A549 (cell line): ENCODE measurements at regions not wholly inside any gene's neighbourhood (a gene's known extent, or its start where the extent isn't known, plus 50 kb on each side); places are given as distances from the start of the nearest gene placed in this dataset.

Experiments used
- EP300 ChIP-seq, 2 experiments: fragments of >200 bp; sonication (Bioruptor Twin); formaldehyde crosslinking; IDR thresholded peaks; 2 replicates in 1 of 2; 3 replicates in 1 of 2; pipeline ENCODE4 v1.6.1; 2016 to 2017
- KDM1A ChIP-seq: fragments of 200-600 bp; sonication (generic); IDR thresholded peaks from 2 replicates; pipeline ENCODE4 v1.6.1; 2016; ENCODE audit warnings: low read depth, mild to moderate bottlenecking
- NFE2L2 ChIP-seq: fragments of 150-350 bp; conservative IDR thresholded peaks from 2 replicates; pipeline ENCODE4 v1.6.1; 2014; ENCODE audit warnings: low read length
- POLR2A ChIP-seq: IDR thresholded peaks from 2 replicates; pipeline ENCODE4 v1.6.1; 2012; ENCODE audit warnings: mild to moderate bottlenecking, low read length
- POLR2AphosphoS2 ChIP-seq: conservative IDR thresholded peaks from 2 replicates; pipeline ENCODE4 v1.6.1; 2012; ENCODE audit warnings: low read length, improper control_type of control experiment, inconsistent platforms
- RAD21 ChIP-seq, 2 experiments: fragments of >200 bp in 1 of 2; sonication (Bioruptor Twin) in 1 of 2; formaldehyde crosslinking in 1 of 2; IDR thresholded peaks in 1 of 2; conservative IDR thresholded peaks in 1 of 2; 2 replicates in 1 of 2; 3 replicates in 1 of 2; pipeline ENCODE4 v1.6.1; 2012 to 2018; ENCODE audit warnings: inconsistent platforms in 1 of 2
- RFX5 ChIP-seq: fragments of 450-650 bp; IDR thresholded peaks from 2 replicates; pipeline ENCODE4 v1.7.1; 2014; ENCODE audit warnings: antibody characterized with exemption, mild to moderate bottlenecking, moderate library complexity
- ZSCAN20 ChIP-seq: fragments of 250-450 bp; sonication (Bioruptor Pico); IDR thresholded peaks from 2 replicates; pipeline ENCODE4 v1.8.0; 2022; ENCODE audit warnings: mild to moderate bottlenecking, moderate library complexity
- TF ChIP-seq, protein P1 (sequence below): IDR thresholded peaks from 2 replicates; pipeline ENCODE4 v1.6.1; 2012
- TF ChIP-seq, protein P2 (sequence below): fragments of 250-450 bp; sonication (Bioruptor Pico); IDR thresholded peaks from 2 replicates; pipeline ENCODE4 v1.5.0; 2021; ENCODE audit warnings: mild to moderate bottlenecking, moderate library complexity, borderline replicate concordance
- TF ChIP-seq, protein P3 (sequence below): fragments of >200 bp; sonication (Bioruptor Twin); formaldehyde crosslinking; IDR thresholded peaks from 3 replicates; pipeline ENCODE4 v1.5.1; 2016

DNA sequence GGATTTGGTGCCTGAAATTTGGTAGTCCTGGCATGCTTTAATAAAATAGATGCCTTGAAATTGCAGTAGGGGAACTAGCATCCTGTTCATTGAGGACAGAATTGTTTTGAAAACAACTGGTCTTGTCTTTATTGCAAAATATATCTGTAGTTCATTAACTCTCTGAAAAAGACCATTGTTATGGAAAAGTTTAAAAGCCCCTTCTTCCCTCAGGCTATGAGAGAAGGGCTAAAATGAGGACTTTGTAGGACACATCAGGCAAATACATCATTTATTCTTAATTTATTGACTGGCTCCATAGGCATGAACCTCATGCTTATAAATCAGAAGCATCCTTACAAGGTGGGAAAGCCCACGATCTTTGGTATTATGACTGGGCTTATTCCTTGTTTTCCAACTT lies 221.0 kb upstream of the CBLB start:
- no peak for TF ChIP-seq NFE2L2
- TF ChIP-seq, protein P1, sequence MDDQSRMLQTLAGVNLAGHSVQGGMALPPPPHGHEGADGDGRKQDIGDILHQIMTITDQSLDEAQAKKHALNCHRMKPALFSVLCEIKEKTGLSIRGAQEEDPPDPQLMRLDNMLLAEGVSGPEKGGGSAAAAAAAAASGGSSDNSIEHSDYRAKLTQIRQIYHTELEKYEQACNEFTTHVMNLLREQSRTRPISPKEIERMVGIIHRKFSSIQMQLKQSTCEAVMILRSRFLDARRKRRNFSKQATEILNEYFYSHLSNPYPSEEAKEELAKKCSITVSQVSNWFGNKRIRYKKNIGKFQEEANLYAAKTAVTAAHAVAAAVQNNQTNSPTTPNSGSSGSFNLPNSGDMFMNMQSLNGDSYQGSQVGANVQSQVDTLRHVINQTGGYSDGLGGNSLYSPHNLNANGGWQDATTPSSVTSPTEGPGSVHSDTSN = no peak
- no peak for TF ChIP-seq EP300 (IDR thresholded peaks at IDR 0.05)
- no peak for TF ChIP-seq POLR2A
- TF ChIP-seq POLR2AphosphoS2 = no peak
- no peak for TF ChIP-seq RAD21 (conservative IDR thresholded peaks at IDR 0.05 in 1 of 2, IDR thresholded peaks at IDR 0.05 in 1 of 2)
- no peak for TF ChIP-seq ZSCAN20 (CRISPR knock-in tag)
- TF ChIP-seq, protein P2, sequence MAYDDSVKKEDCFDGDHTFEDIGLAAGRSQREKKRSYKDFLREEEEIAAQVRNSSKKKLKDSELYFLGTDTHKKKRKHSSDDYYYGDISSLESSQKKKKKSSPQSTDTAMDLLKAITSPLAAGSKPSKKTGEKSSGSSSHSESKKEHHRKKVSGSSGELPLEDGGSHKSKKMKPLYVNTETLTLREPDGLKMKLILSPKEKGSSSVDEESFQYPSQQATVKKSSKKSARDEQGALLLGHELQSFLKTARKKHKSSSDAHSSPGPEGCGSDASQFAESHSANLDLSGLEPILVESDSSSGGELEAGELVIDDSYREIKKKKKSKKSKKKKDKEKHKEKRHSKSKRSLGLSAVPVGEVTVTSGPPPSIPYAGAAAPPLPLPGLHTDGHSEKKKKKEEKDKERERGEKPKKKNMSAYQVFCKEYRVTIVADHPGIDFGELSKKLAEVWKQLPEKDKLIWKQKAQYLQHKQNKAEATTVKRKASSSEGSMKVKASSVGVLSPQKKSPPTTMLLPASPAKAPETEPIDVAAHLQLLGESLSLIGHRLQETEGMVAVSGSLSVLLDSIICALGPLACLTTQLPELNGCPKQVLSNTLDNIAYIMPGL (CRISPR knock-in tag) = no peak
- TF ChIP-seq, protein P3, sequence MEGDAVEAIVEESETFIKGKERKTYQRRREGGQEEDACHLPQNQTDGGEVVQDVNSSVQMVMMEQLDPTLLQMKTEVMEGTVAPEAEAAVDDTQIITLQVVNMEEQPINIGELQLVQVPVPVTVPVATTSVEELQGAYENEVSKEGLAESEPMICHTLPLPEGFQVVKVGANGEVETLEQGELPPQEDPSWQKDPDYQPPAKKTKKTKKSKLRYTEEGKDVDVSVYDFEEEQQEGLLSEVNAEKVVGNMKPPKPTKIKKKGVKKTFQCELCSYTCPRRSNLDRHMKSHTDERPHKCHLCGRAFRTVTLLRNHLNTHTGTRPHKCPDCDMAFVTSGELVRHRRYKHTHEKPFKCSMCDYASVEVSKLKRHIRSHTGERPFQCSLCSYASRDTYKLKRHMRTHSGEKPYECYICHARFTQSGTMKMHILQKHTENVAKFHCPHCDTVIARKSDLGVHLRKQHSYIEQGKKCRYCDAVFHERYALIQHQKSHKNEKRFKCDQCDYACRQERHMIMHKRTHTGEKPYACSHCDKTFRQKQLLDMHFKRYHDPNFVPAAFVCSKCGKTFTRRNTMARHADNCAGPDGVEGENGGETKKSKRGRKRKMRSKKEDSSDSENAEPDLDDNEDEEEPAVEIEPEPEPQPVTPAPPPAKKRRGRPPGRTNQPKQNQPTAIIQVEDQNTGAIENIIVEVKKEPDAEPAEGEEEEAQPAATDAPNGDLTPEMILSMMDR = no peak
- TF ChIP-seq RFX5 = no peak
- TF ChIP-seq KDM1A = no peak
